HG02763 (cell line): ENCODE measurements at regions not wholly inside any gene's neighbourhood (a gene's known extent, or its start where the extent isn't known, plus 50 kb on each side); places are given as distances from the start of the nearest gene placed in this dataset.

Experiments used
- ATAC-seq: cut with Tn5 transposase; IDR thresholded peaks from one replicate; pipeline ENCODE4 v1.9.1; 2021; ENCODE audit warnings: mild to moderate bottlenecking, moderate library complexity; ENCODE audit not compliant: unreplicated experiment

DNA sequence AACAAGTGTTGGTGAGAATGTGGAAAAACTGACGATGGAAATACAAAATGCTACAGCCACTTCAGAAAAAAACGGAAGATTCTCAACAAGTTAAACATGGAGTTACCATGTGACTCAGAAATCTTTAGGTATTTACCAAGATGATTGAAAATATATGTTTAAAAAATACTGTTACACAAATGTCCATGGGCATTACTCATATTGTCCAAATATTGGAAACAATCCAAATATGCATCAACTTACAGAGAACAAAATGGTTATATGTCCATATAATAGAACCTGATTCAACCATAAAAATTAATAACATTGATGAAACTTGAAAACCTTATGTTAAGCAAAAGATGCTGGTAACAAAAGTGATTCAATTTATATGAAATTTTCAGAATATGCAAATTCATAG lies 1057.7 kb upstream of the TMEM132C start:
- no peak for ATAC-seq

- ATAC-seq, result no peak
Measured at GRCh38 chr12:127214186-127214585, 1052.8 kb upstream of the TMEM132C start.

GRCh38 chr12:127223011-127223410 lies 1044.0 kb upstream of the TMEM132C start:
- ATAC-seq, result no peak

DNA sequence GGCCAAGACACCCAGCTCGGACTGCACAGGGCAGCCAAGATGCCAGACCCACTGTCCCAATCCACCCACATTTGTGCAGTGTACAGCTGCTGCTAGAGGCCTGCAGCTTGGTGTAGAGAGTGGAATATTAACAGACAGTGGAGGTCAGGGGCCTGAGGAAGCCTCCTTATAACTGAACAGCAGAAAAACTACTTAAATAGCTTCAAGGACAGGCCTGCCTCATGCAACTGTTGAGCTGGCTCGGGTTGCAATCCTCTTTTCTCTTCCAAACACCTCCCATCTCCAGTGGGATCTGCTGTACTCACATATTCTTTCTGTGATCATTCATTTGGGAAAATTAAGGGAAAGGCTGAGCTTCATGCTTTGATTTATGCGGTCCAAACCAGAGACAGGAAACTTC lies 1043.2 kb upstream of the TMEM132C start:
- ATAC-seq, result no peak

DNA sequence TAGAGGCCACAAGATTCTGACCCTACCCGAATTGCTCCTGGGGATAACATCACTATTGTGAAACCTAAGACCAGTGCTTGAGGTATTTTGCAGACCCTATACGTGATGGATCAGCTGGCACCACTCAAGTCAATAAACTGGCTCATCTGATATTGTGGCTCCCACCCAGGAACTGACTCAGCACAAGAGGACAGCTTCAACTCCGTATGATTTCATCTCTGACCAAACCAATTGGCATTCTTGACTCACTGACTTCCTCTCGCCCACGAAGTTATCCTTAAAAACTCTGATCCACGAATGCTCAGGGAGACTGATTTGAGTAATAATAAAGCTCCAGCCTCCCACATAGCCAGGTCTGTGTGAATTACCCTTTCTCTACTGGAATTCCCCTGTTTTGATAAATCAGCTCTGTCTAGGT lies 1036.1 kb upstream of the TMEM132C start:
- ATAC-seq, result no peak

GRCh38 chr12:127231371-127231770 lies 1035.6 kb upstream of the TMEM132C start:
- ATAC-seq, result no peak

GRCh38 chr12:127233016-127233415 lies 1034.0 kb upstream of the TMEM132C start:
- no peak for ATAC-seq

DNA sequence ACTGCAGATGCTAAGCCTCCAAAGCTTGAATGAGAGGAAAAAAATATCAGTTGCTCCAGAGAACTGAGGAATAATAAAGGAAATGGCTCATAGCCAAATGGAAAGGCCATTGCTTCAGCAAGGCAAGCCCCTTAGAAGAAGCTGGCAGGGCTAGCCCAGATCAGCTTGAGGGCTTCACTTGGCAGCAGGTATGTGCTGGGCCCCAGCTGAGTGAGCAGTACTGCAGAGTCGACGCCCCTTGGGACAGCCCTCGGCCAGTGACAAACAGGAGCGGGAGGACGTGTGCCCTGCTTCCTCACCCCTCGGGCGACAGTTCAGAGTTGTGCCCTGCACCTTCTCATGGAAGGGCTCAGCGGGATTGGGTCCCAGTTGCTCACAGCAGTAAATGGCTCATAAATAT lies 1031.2 kb upstream of the TMEM132C start:
- no peak for ATAC-seq

DNA sequence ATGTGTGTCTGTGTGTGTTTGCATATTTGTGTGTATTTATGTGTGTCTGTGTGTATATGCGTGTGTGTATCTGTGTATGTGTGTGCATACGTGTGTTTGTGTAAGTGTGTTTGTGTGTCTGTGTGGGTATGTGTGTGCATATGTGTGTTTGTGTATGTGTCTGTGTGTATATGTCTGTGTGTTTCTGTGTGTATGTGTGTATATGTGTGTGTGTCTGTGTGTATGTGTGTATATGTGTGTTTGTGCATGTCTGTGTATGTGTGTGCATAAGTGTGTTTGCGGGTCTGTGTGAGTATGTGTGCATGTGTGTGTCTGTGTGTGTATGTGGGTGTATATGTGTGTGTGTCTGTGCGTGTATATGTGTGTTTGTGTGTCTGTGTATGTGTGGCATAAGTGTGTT lies 1030.5 kb upstream of the TMEM132C start:
- ATAC-seq, result no peak

GRCh38 chr12:127237151-127237550 lies 1029.8 kb upstream of the TMEM132C start:
- ATAC-seq, result no peak

DNA sequence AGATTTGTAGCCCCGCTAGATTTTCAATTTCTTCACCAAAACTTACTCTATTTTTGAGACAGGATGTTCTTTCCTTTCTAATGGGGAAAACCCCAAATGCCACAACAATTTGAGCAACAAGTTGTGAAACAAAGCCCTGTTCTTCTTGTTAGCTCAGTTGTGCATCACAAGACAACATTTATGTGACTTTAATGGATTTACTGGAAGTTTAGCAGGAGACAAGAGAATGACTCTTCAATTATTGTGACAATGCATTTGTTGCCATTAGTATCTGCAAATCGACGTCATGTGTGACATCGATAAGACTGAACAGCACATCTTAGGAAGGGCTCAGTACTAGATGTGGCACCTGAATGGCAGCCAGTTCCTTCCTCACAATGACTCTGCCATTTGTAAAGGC lies 1028.9 kb upstream of the TMEM132C start:
- ATAC-seq, result no peak

GRCh38 chr12:127239781-127240180 lies 1027.2 kb upstream of the TMEM132C start:
- no peak for ATAC-seq

- ATAC-seq, result no peak
Measured at GRCh38 chr12:127240249-127240929, 1026.6 kb upstream of the TMEM132C start.

DNA sequence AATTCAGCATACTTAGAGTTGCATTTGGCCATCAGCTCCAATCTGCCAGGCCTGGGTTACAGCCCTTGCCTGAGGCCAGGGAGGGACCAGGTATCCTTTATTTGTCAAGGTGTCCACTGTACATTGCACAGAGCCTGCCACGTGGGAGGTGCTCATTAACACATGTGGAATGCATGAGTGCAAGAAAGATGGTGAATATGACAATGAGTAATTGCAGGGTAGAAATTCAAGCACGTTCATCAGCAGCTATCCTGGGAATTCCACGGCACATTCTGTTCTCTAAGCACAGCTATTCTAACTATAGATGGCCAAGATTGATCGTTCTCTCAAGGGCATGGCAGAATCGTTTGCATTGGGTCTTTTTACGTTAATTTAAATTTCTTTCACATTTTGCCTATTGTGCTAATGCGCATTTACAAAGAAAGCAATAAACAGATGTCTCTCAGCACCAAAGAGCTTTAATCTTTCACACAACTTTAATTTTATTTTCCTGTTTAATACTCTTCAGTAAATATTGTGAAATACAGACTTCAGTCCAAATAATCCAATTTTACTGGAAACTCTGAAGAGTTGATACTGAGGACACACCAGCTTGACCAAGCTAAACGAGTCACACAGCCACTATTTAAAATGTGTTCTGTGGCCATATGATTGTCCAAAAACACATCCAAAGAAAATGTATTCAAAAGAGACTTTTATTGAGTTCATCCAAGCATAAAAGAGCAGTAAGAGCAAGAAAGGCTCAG lies 1025.7 kb upstream of the TMEM132C start:
- ATAC-seq, result no peak

DNA sequence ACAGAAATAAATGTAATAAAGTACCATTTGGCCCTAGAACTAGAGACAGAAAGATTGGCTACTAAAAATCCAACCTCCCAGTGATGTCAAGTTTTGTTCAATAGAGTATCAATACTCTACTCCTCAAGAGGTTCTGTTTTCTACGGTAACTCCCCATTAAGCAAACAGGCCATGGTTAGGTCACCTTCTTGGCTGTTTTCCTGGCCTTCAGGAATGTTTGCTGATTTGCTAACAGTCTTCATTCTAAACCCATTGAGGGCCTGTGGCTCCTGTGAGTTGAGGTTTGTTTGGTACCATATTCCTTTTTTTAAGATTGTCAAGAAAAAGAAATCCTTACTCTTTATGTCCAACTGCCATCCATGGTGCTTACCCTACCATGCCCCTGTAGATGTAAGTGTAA lies 1022.0 kb upstream of the TMEM132C start:
- no peak for ATAC-seq

DNA sequence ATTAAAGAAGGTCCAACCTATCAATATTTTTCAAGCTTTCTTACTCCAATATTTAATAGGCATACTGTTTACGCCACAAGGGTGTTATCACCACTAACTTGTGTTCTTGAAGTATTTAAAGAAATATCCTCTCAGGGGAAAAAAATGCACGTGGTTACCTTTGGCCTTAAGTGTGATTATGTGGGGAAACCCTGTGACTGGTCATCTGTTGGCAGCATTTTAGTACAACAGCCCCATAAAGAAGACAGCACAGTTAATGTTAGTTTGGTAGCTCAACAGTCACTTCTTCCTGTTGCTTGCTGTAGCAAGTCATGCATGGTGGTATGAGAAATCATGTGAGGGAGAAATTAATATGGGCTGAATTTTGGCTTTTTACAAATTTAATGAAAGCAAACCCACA lies 1021.5 kb upstream of the TMEM132C start:
- no peak for ATAC-seq

DNA sequence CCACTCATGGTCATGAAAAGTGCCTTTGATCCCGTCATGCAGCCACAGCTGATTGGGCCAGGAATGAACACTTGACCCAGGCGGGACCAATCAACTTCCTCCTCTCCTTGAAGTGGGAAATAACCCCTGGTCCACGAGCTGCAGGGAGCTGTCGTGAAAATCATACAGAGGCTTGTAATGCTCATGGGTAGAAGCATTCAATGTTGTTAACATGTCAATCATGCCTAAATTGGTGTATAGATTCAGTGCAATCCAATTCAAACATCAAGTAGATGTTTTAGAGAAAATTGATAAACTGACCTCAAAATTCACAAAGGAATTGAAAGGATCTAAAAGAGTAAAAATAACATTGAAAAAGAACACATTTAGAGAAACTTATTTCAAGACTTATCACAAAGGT lies 1019.0 kb upstream of the TMEM132C start:
- ATAC-seq, result no peak

- ATAC-seq, result no peak
Measured at GRCh38 chr12:127249428-127249827, 1017.5 kb upstream of the TMEM132C start.

GRCh38 chr12:127253797-127254327 lies 1013.1 kb upstream of the TMEM132C start:
- no peak for ATAC-seq

- ATAC-seq, result no peak
Measured at GRCh38 chr12:127254420-127254955, 1012.5 kb upstream of the TMEM132C start.

- no peak for ATAC-seq
Measured at GRCh38 chr12:127257366-127257935, 1009.5 kb upstream of the TMEM132C start.

GRCh38 chr12:127260531-127260930 lies 1006.4 kb upstream of the TMEM132C start:
- ATAC-seq, result no peak
